GM15510 (cell line): ENCODE measurements at regions not wholly inside any gene's neighbourhood (a gene's known extent, or its start where the extent isn't known, plus 50 kb on each side); places are given as distances from the start of the nearest gene placed in this dataset.

Source experiments
- POLR2A ChIP-seq: IDR thresholded peaks from 3 replicates; pipeline ENCODE4 v1.6.1; 2011; ENCODE audit warnings: borderline replicate concordance; ENCODE audit not compliant: insufficient read length; ENCODE audit errors: extremely low read depth

- no peak for TF ChIP-seq POLR2A
These were observed 331.2 kb upstream of the SFSWAP start for GRCh38 chr12:131379738-131380137.

- TF ChIP-seq POLR2A: no peak
These were observed 330.5 kb upstream of the SFSWAP start for GRCh38 chr12:131380220-131380964.

- no peak for TF ChIP-seq POLR2A
These were observed 329.8 kb upstream of the SFSWAP start for GRCh38 chr12:131380965-131381705.

- no peak for TF ChIP-seq POLR2A
These were observed 329.0 kb upstream of the SFSWAP start for GRCh38 chr12:131381716-131382430.

GRCh38 chr12:131383291-131383690 is 327.6 kb upstream of the SFSWAP start:
- no peak for TF ChIP-seq POLR2A

GRCh38 chr12:131383741-131384543 is 326.9 kb upstream of the SFSWAP start:
- no peak for TF ChIP-seq POLR2A

- TF ChIP-seq POLR2A: no peak
These were observed 326.4 kb upstream of the SFSWAP start for GRCh38 chr12:131384544-131384855.

- TF ChIP-seq POLR2A: no peak
These were observed 325.4 kb upstream of the SFSWAP start for GRCh38 chr12:131385313-131386166.

GRCh38 chr12:131386167-131386521 is 324.7 kb upstream of the SFSWAP start:
- TF ChIP-seq POLR2A: no peak

GRCh38 chr12:131386781-131387180 is 324.1 kb upstream of the SFSWAP start:
- TF ChIP-seq POLR2A: no peak

- no peak for TF ChIP-seq POLR2A
These were observed 323.4 kb upstream of the SFSWAP start for GRCh38 chr12:131387281-131388163.

GRCh38 chr12:131389054-131390013 is 321.6 kb upstream of the SFSWAP start:
- no peak for TF ChIP-seq POLR2A
